NCI-H226 (cell line): ENCODE measurements at regions not wholly inside any gene's neighbourhood (a gene's known extent, or its start where the extent isn't known, plus 50 kb on each side); places are given as distances from the start of the nearest gene placed in this dataset.

Experiments used
- DNase-seq: peaks from one replicate; pipeline ENCODE4 v3.0.0-alpha.2; 2015

DNA sequence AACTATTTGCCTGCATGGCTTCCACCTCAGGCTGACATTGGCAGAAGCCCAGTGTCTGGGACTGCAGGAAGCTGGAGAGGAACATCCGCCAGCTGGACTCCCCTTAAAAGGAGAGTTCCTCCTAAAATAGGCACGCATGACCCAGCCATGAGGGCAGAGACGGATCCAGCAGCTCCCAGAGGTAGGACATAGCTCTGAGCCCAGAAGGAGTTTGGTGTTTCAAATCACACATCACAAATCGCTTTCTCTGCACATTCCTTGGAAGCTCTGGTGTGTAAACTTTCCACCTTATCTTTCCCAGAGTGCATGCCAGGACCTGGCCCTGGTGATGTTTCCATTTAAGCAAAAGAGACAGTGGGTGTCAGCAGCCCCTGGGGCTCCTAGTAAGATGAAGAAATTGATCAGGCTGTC, 231.1 kb upstream of the CDH5 start:
- peak; percentile 60 for DNase-seq

GRCh38 chr16:66134875-66135274, 231.6 kb upstream of the CDH5 start:
- DNase-seq: no peak

DNA sequence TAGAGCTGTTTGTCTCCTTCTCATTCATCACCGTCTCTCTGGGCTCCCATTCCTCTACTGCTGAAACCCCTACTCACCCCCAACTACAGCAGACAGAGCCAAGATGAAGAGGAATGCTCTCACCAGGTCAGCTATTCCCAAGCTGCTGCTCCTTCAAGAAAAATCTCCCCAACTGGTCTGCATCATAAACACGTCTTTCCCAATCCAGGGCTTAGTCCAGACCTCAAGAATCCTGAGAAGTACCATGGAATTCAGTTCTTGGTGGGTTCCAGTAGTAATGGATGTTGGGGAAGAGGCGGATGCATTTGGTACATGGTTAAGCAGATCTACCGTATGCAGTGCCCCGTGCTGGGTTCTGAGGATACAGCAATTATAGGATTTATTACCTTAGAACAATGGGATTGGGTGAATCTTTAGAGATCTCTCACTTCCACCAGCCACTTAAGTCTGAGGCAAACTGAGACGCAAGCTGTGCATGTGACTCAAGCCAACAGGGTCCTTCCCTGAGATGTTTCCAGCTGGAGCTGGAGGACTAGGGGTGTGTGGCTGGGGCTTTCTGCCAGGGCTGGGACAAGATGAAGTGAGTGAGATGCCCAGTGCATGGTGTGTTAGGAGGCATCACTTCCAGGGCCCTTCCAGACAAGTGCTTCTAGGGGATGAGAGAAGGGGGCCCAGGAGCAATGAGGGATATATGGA, 232.7 kb upstream of the CDH5 start:
- no peak for DNase-seq

DNA sequence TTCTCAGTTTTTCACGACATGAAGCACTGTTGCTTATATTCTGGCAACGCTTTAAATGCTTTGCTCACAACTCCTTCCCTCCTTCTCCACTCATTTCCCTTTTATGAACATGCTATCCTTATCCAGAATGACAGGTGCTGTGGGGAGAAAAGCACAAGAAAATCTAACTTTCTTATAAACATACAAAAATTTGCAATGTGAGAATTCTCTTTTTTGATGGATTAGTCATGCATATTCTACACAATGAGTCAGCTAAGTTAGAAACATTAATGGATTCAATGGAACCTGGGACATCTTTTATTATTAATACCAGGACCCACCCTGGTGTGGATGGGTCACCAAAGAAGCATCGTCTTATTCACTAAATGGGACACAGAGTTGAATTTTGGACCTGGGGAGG, 234.6 kb upstream of the CDH5 start:
- DNase-seq: no peak

- peak; percentile 75 for DNase-seq
Measured at GRCh38 chr16:66131156-66131807, 235.2 kb upstream of the CDH5 start.

DNA sequence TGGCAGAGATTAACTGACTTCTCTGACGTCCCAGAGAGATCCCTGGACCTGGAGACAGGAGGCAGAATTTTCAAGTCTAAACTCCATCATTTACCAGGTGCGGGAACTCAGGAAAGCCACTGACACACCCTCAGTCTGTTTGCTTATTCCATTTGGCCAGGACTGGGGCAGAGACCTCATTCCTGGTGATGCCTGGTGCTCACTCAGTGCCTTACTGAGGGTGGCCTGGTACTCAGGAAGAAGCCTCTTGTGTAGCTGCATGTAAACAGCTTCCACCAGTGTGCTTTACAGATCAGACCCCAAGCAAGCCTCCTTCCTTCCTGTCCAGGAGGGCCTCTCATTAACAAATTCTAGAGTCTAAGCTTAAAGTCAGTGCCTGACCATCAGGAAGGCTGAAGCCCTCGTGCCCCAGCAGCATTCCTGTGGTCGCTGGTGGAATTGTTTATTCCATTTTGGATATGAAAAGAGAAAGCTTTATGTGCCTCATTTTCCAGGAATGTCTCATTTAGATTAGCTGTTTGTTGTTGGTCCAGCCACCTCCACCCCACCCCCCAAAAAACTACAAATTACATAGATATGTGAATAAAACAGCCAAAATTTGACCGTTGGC, 236.1 kb upstream of the CDH5 start:
- peak; percentile 92 for DNase-seq

GRCh38 chr16:66129196-66129595, 237.3 kb upstream of the CDH5 start:
- DNase-seq: no peak

- no peak for DNase-seq
Measured at GRCh38 chr16:66128371-66128770, 238.1 kb upstream of the CDH5 start.

DNA sequence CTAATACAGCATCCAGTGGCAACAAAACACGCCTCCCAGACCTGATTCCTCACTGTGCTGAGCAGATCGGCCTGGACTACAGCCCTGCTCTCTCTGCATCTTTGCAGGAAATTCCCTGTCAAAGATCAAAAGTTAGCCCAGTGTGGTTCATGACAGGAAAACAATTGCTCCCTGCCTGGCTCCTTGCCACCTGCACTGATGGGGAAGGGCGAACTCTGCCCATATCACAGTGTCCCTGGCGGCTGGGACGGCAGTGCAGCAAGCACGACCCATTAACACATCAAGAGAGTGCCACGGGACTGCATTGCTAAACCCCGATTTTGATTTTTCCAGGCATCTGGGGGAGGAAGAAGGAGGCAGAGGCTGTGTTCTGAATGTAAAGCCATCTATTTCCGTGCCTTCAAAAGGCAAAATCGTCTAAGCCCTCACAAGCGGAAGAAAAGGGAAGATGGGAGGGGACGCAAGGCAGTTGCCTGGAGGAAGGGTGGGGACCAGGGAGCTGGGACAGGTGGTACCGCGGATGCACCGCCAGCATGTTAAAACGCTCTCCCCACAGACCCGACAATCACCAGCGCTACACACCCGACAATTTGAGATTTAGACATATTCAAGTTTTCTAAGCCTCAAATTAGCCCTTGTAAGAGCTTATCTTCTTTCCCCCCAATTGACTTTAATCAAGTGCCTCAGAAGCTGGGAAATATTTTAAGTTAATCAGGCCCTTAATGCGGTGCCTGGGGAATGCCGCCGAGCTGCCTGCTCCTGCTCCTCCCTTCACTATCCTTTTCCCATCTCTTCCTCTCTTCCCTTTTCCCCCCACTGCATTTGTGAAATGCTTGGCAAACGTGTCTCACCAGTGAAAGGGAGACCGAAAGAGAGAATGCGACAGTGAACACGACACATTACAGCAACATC, 238.8 kb upstream of the CDH5 start:
- no peak for DNase-seq

- no peak for DNase-seq
Measured at GRCh38 chr16:66121466-66121865, 245.0 kb upstream of the CDH5 start.

GRCh38 chr16:66120656-66121055, 245.8 kb upstream of the CDH5 start:
- DNase-seq: no peak

GRCh38 chr16:66116163-66117002, 250.1 kb upstream of the CDH5 start:
- peak; percentile 28 for DNase-seq

GRCh38 chr16:66115373-66115772, 251.1 kb upstream of the CDH5 start:
- DNase-seq: no peak

GRCh38 chr16:66113223-66113622, 253.3 kb upstream of the CDH5 start:
- DNase-seq: no peak

DNA sequence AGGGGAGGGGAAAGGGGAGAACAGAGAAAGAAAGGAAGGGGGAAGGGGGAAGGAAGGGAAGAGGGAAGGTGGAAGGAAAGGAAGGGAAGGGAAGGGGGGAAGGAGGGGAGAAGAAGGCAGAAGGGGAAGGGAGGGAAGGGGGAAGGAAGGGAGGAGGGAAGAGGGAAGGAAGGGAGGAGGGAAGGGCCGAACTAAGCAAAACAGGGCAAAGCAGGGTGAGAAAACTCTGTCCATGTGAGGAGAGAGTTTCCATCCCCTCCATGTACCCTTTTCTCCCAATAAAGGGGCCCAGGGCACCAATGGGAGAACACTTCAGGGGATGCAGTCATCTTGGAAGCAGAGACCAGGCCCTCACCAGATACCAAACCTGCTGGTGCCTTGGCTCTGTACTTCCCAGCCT, 256.8 kb upstream of the CDH5 start:
- DNase-seq: no peak

DNA sequence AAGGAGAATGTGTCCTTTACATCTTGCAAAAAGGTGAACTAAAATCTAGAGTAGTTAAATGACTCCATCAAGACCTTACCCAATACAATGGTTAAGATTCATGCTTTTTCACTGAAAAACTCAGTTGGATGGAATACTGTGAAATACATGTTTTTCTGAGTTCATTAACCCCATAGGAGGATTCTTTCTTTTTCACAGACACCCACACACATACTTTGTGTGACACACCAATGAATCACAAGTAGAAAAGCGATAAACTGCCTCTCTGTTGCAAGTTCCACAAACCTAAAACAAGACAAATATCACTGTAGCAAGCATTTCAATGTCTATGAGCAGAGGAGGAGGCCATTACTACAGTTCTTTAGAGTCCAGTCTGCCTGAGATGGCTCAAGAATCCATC, 258.8 kb upstream of the CDH5 start:
- peak; percentile 44 for DNase-seq

GRCh38 chr16:66103211-66103610, 263.3 kb upstream of the CDH5 start:
- DNase-seq: no peak

GRCh38 chr16:66099306-66099705, 267.2 kb upstream of the CDH5 start:
- DNase-seq: no peak

- peak; percentile 39 for DNase-seq
Measured at GRCh38 chr16:66097751-66098150, 268.7 kb upstream of the CDH5 start.

- no peak for DNase-seq
Measured at GRCh38 chr16:66095676-66096075, 270.8 kb upstream of the CDH5 start.

DNA sequence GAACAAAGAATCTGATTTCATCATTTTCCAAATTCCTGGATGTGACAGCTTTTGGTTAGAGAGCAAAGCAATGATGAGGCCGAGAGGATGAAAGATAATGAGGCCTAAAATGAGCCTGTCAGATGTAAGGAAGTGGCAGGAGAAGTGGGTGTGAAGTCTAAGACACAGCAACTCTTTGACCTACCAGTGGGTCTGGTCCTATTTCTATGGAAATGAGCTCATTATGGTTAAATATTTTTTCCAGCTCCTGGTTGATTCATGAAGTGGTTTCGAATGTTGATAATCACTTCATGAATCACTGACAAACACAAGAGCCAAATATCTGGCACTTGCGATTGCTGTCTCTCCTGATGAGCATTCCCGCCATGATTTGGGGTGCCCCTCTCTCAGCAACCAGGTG, 273.3 kb upstream of the CDH5 start:
- no peak for DNase-seq

- no peak for DNase-seq
Measured at GRCh38 chr16:66091471-66091891, 275.0 kb upstream of the CDH5 start.
